MCF 10A (cell line): ENCODE measurements at regions not wholly inside any gene's neighbourhood (a gene's known extent, or its start where the extent isn't known, plus 50 kb on each side); places are given as distances from the start of the nearest gene placed in this dataset.

Source experiments
- BruUV-seq: library from RNA; stranded (reverse); fragments of 400-500 nt; replicated peaks from 2 replicates; lab custom pipeline; 2021; lab: Mats Ljungman, UMichigan
- CTCF ChIA-PET: fragments of 300-600 bp; sonication (Branson Sonifier 250); formaldehyde crosslinking; extraction: SDS; loops from one replicate; lab custom pipeline; 2021; ENCODE audit warnings: antibody characterized with exemption, inconsistent platforms; lab: Yijun Ruan, JAX
- POLR2A ChIA-PET: fragments of 300-600, 350-650 bp; sonication (Branson Sonifier 250); formaldehyde crosslinking; extraction: SDS; loops from one replicate; lab custom pipeline; 2020; ENCODE audit warnings: antibody characterized with exemption, inconsistent platforms; lab: Yijun Ruan, JAX
- DNase-seq: peaks from one replicate; pipeline ENCODE4 v3.0.0-alpha.2; 2018; ENCODE audit not compliant: unreplicated experiment
- H3K27ac Mint-ChIP-seq: one replicate; pipeline ENCODE4 v1.8.0; 2022; ENCODE audit warnings: mild to moderate bottlenecking, low read depth, mixed read lengths; ENCODE audit not compliant: unreplicated experiment
- H3K27me3 Mint-ChIP-seq: one replicate; pipeline ENCODE4 v1.8.0; 2022; ENCODE audit warnings: mixed read lengths; ENCODE audit not compliant: insufficient read depth, unreplicated experiment
- H3K36me3 Mint-ChIP-seq: one replicate; pipeline ENCODE4 v1.8.0; 2022; ENCODE audit warnings: mild to moderate bottlenecking, moderate library complexity, mixed read lengths; ENCODE audit not compliant: insufficient read depth, unreplicated experiment
- H3K4me1 Mint-ChIP-seq: one replicate; pipeline ENCODE4 v1.8.0; 2022; ENCODE audit warnings: mixed read lengths; ENCODE audit not compliant: insufficient read depth, unreplicated experiment
- H3K4me3 Mint-ChIP-seq: one replicate; pipeline ENCODE4 v1.8.0; 2022; ENCODE audit warnings: mild to moderate bottlenecking, moderate library complexity, mixed read lengths; ENCODE audit not compliant: unreplicated experiment
- H3K9me3 Mint-ChIP-seq: one replicate; pipeline ENCODE4 v1.8.0; 2022; ENCODE audit warnings: mixed read lengths; ENCODE audit not compliant: unreplicated experiment
- CTCF ChIP-seq: fragments of 200-600 bp; IDR thresholded peaks from one replicate; pipeline ENCODE4 v1.8.0; 2022; ENCODE audit warnings: antibody characterized with exemption, mild to moderate bottlenecking; ENCODE audit not compliant: unreplicated experiment
- intact Hi-C: fragments of 100-400 bp; cut with micrococcal nuclease; formaldehyde crosslinking; loops from 2 replicates; pipeline ENCODE4 v1.14.1; 2022

GRCh38 chrX:126695375-126695896 lies 124.1 kb upstream of the PRR32 start:
- no TSS peak for BruUV-seq
- intact Hi-C loops: no loop called here
- Mint-ChIP-seq H3K9me3 (peaks cover 22% of the 10 kb centered on the region), H3K4me3 (no peak overlapping the region), H3K27me3 (no peaks in the 10 kb centered on the region), H3K27ac (no peak overlapping the region), H3K4me1 (no peaks in the 10 kb centered on the region), H3K36me3 (no peaks in the 10 kb centered on the region)
- no peak for DNase-seq
- POLR2A ChIA-PET: no interaction called here
- TF ChIP-seq CTCF: no peak
- CTCF ChIA-PET: no interaction called here

GRCh38 chrX:126697091-126697490 lies 122.4 kb upstream of the PRR32 start:
- Mint-ChIP-seq H3K4me1 (no peaks in the 10 kb centered on the region), H3K27ac (no peak overlapping the region), H3K36me3 (no peaks in the 10 kb centered on the region), H3K27me3 (no peaks in the 10 kb centered on the region), H3K4me3 (no peak overlapping the region), H3K9me3 (peaks cover 15% of the 10 kb centered on the region)
- CTCF ChIA-PET: no interaction called here
- TF ChIP-seq CTCF: no peak
- no peak for DNase-seq
- no TSS peak for BruUV-seq
- intact Hi-C loops: no loop called here
- POLR2A ChIA-PET: no interaction called here

GRCh38 chrX:126701380-126701779 lies 118.1 kb upstream of the PRR32 start:
- ChIA-PET POLR2A (no interaction called here), CTCF (no interaction called here)
- Mint-ChIP-seq H3K36me3 (no peaks in the 10 kb centered on the region), H3K4me3 (no peak overlapping the region), H3K4me1 (no peaks in the 10 kb centered on the region), H3K27me3 (no peaks in the 10 kb centered on the region), H3K27ac (no peak overlapping the region), H3K9me3 (peaks cover 27% of the 10 kb centered on the region)
- no TSS peak for BruUV-seq
- intact Hi-C loops: no loop called here
- no peak for TF ChIP-seq CTCF
- DNase-seq: peak; percentile 3

- H3K27ac Mint-ChIP-seq: no peak overlapping the region
- ChIA-PET CTCF (no interaction called here), POLR2A (no interaction called here)
- DNase-seq: peak; percentile 36
- intact Hi-C loops: no loop called here
- H3K4me1 Mint-ChIP-seq: no peaks in the 10 kb centered on the region
- H3K4me3 Mint-ChIP-seq: no peak overlapping the region
- no TSS peak for BruUV-seq
- peaks cover 14% of the 10 kb centered on the region for H3K9me3 Mint-ChIP-seq
- H3K36me3 Mint-ChIP-seq: no peaks in the 10 kb centered on the region
- H3K27me3 Mint-ChIP-seq: no peaks in the 10 kb centered on the region
- TF ChIP-seq CTCF: no peak
These were observed 101.1 kb upstream of the PRR32 start for GRCh38 chrX:126718440-126718839.
